Panc1 (cell line): ENCODE measurements at regions not wholly inside any gene's neighbourhood (a gene's known extent, or its start where the extent isn't known, plus 50 kb on each side); places are given as distances from the start of the nearest gene placed in this dataset.

Experiments
- ATAC-seq: fragments of 200-7000 bp; cut with Tn5 transposase; 2 replicates; pipeline ENCODE4 v1.9.1; 2020; ENCODE audit warnings: mild to moderate bottlenecking, moderate library complexity
- BruUV-seq: library from RNA; stranded (reverse); fragments of 400-500 nt; replicated peaks from 2 replicates; lab custom pipeline; 2021; lab: Mats Ljungman, UMichigan
- CTCF ChIA-PET: fragments of 300-600 bp; sonication (Branson Sonifier 250); formaldehyde crosslinking; loops from one replicate; lab custom pipeline; 2022; ENCODE audit warnings: antibody characterized with exemption; lab: Charles Lee
- POLR2A ChIA-PET: fragments of 300-600 bp; sonication (Branson Sonifier 250); formaldehyde crosslinking; loops from one replicate; lab custom pipeline; 2022; ENCODE audit warnings: antibody characterized with exemption; lab: Charles Lee
- DNase-seq: peaks from one replicate; pipeline ENCODE4 v3.0.0-alpha.2; 2010; ENCODE audit warnings: low read depth, low spot score
- H3K27ac ChIP-seq: 2 replicates; pipeline ENCODE4 v1.5.1; 2011; ENCODE audit warnings: mild to moderate bottlenecking, low read length, inconsistent platforms
- H3K27me3 ChIP-seq: fragments of 200-500 bp; sonication (Bioruptor generic); 2 replicates; pipeline ENCODE4 v1.6.0; 2014; ENCODE audit warnings: low read length, inconsistent platforms; ENCODE audit not compliant: control insufficient read depth, insufficient read depth
- H3K36me3 ChIP-seq: fragments of 200-500 bp; sonication (Bioruptor generic); 2 replicates; pipeline ENCODE4 v1.5.1; 2014; ENCODE audit warnings: inconsistent platforms, mild to moderate bottlenecking, low read length, moderate library complexity; ENCODE audit not compliant: control insufficient read depth, insufficient read depth
- H3K4me1 ChIP-seq: 2 replicates; pipeline ENCODE4 v1.5.1; 2011; ENCODE audit warnings: inconsistent platforms, mild to moderate bottlenecking, low read length, moderate library complexity; ENCODE audit not compliant: control insufficient read depth, insufficient read depth
- H3K4me3 ChIP-seq, 2 experiments: 2 replicates each; pipeline ENCODE4 v1.5.1; 2011 to 2012; ENCODE audit warnings: low read depth in 2 of 2, low read length in 2 of 2, mild to moderate bottlenecking in 2 of 2, inconsistent platforms in 1 of 2, moderate library complexity in 1 of 2
- H3K9me3 ChIP-seq: fragments of 200-500 bp; sonication (Bioruptor generic); 2 replicates; pipeline ENCODE4 v1.5.1; 2014; ENCODE audit warnings: low read depth, mild to moderate bottlenecking, inconsistent platforms, low read length, moderate library complexity; ENCODE audit not compliant: control insufficient read depth, insufficient read depth
- CTCF ChIP-seq: fragments of 450-650 bp; IDR thresholded peaks from 2 replicates; pipeline ENCODE4 v1.5.1; 2017; ENCODE audit warnings: mild to moderate bottlenecking
- POLR2AphosphoS5 ChIP-seq: IDR thresholded peaks from 2 replicates; pipeline ENCODE4 v1.6.1; 2012; ENCODE audit warnings: mild to moderate bottlenecking, low read depth, low read length, moderate library complexity
- REST ChIP-seq, 2 experiments: IDR thresholded peaks; 2 replicates each; pipeline ENCODE4 v1.6.1; 2011 to 2012; ENCODE audit warnings: low read depth in 2 of 2, control low read depth in 1 of 2, low read length in 1 of 2, mild to moderate bottlenecking in 1 of 2, moderate library complexity in 1 of 2; ENCODE audit not compliant: insufficient read depth in 1 of 2
- SIN3A ChIP-seq: IDR thresholded peaks from 2 replicates; pipeline ENCODE4 v1.6.1; 2012; ENCODE audit warnings: low read depth, mild to moderate bottlenecking, low read length, moderate library complexity, borderline replicate concordance; ENCODE audit not compliant: insufficient read depth
- TCF7L2 ChIP-seq: IDR thresholded peaks from 2 replicates; pipeline ENCODE4 v1.6.1; 2011; ENCODE audit warnings: mild to moderate bottlenecking, low read depth, low read length, inconsistent platforms
- in situ Hi-C: cut with HindIII; loops from 2 replicates; pipeline ENCODE4 v1.10.0; 2016; ENCODE audit warnings: low sequenced_read_pairs, low pct_unique_long_range_greater_than_20kb
- intact Hi-C: fragments of 100-400 bp; cut with micrococcal nuclease; formaldehyde crosslinking; loops from one replicate; pipeline ENCODE4 v1.10.0; 2022; ENCODE audit not compliant: unreplicated experiment

GRCh38 chr4:112897543-112897942, 151.9 kb upstream of the ANK2 start:
- Histone ChIP-seq H3K27ac (no peak overlapping the region), H3K4me3 (no peak overlapping the region), H3K4me1 (no peaks in the 10 kb centered on the region), H3K36me3 (no peaks in the 10 kb centered on the region), H3K27me3 (no peaks in the 10 kb centered on the region; the same call in 1 of the 2 replicates), H3K9me3 (no peaks in the 10 kb centered on the region)
- ChIA-PET CTCF (no interaction called here), POLR2A (no interaction called here)
- intact Hi-C loops, result no loop called here
- DNase-seq (no peak), ATAC-seq (no peak)
- no peak for TF ChIP-seq POLR2AphosphoS5
- in situ Hi-C loops, result no loop called here
- BruUV-seq, result no TSS peak

- no peak for ATAC-seq
- no peak for TF ChIP-seq POLR2AphosphoS5
- no peak for TF ChIP-seq SIN3A
- TF ChIP-seq TCF7L2, result no peak
- no peak for TF ChIP-seq REST (IDR thresholded peaks at IDR 0.05; ENCODE audit: insufficient read depth in 1 of 2, low read depth in 2 of 2, low read length in 1 of 2)
- no peak for TF ChIP-seq CTCF
- intact Hi-C loops (no loop called here), in situ Hi-C loops (no loop called here)
- Histone ChIP-seq H3K4me3 (no peak overlapping the region), H3K9me3 (no peaks in the 10 kb centered on the region), H3K27me3 (no peaks in the 10 kb centered on the region; the same call in 1 of the 2 replicates), H3K36me3 (no peaks in the 10 kb centered on the region), H3K4me1 (no peaks in the 10 kb centered on the region), H3K27ac (no peak overlapping the region)
- POLR2A ChIA-PET, result no interaction called here
- CTCF ChIA-PET, result no interaction called here
- no TSS peak for BruUV-seq
- no peak for DNase-seq
Measured at GRCh38 chr4:112898357-112899141, 150.9 kb upstream of the ANK2 start.

- in situ Hi-C loops (no loop called here), intact Hi-C loops (no loop called here)
- ChIA-PET CTCF (no interaction called here), POLR2A (no interaction called here)
- Histone ChIP-seq H3K9me3 (no peaks in the 10 kb centered on the region), H3K4me3 (no peak overlapping the region), H3K27me3 (no peaks in the 10 kb centered on the region; the same call in 1 of the 2 replicates), H3K27ac (no peak overlapping the region), H3K36me3 (no peaks in the 10 kb centered on the region), H3K4me1 (no peaks in the 10 kb centered on the region)
- DNase-seq (no peak), ATAC-seq (no peak)
- no peak for TF ChIP-seq CTCF
- TF ChIP-seq SIN3A, result no peak
- TF ChIP-seq POLR2AphosphoS5, result no peak
- no peak for TF ChIP-seq REST (IDR thresholded peaks at IDR 0.05; ENCODE audit: insufficient read depth in 1 of 2, low read depth in 2 of 2, low read length in 1 of 2)
- no peak for TF ChIP-seq TCF7L2
- no TSS peak for BruUV-seq
Measured at GRCh38 chr4:112900416-112900815, 149.0 kb upstream of the ANK2 start.
